Naive thymus-derived CD4-positive, alpha-beta T cell (primary cell): ENCODE measurements at regions not wholly inside any gene's neighbourhood (a gene's known extent, or its start where the extent isn't known, plus 50 kb on each side); places are given as distances from the start of the nearest gene placed in this dataset.

Source experiments
- ATAC-seq: fragments of 150-1000 bp; cut with Tn5 transposase; 2 replicates; pipeline ENCODE4 v1.10.0; 2021; ENCODE audit warnings: mild to moderate bottlenecking, moderate library complexity
- CTCF ChIA-PET: fragments of 350-600 bp; sonication (Branson Sonifier 250); formaldehyde crosslinking; loops from one replicate; lab custom pipeline; 2021; ENCODE audit warnings: antibody characterized with exemption; lab: Charles Lee
- POLR2A ChIA-PET: fragments of 350-600 bp; sonication (Branson Sonifier 250); formaldehyde crosslinking; loops from one replicate; lab custom pipeline; 2021; ENCODE audit warnings: antibody characterized with exemption, inconsistent platforms; lab: Charles Lee
- DNase-seq, 9 donors: peaks; one replicate each; pipeline versions ENCODE4 v3.0.0 to v3.0.0-alpha.2; 2020 to 2022; ENCODE audit warnings: mixed read lengths in 1 of 9
- H3K27ac ChIP-seq: one replicate; pipeline ENCODE4 v1.7.0; 2013; ENCODE audit warnings: mild to moderate bottlenecking, low read depth, low read length, moderate library complexity
- H3K27me3 ChIP-seq, 2 donors: one replicate each; pipeline ENCODE4 v1.7.0; 2013; ENCODE audit warnings: low read length in 2 of 2, mild to moderate bottlenecking in 2 of 2, moderate library complexity in 2 of 2; ENCODE audit not compliant: control insufficient read depth in 2 of 2, insufficient read depth in 2 of 2
- H3K36me3 ChIP-seq, 3 experiments: 1 replicate in 2 of 3; 2 replicates in 1 of 3; pipeline ENCODE4 v1.7.0; 2013; ENCODE audit warnings: low read length in 3 of 3, mild to moderate bottlenecking in 3 of 3, moderate library complexity in 1 of 3; ENCODE audit not compliant: insufficient read depth in 3 of 3, control insufficient read depth in 2 of 3
- H3K4me1 ChIP-seq, 2 donors: one replicate each; pipeline ENCODE4 v1.7.0; 2013; ENCODE audit warnings: low read length in 2 of 2, mild to moderate bottlenecking in 2 of 2, moderate library complexity in 1 of 2; ENCODE audit not compliant: control insufficient read depth in 2 of 2, insufficient read depth in 2 of 2
- H3K4me3 ChIP-seq: 2 replicates; pipeline ENCODE4 v1.7.0; 2013; ENCODE audit warnings: mild to moderate bottlenecking, low read length
- H3K9me3 ChIP-seq, 3 experiments: 1 replicate in 2 of 3; 2 replicates in 1 of 3; pipeline ENCODE4 v1.7.0; 2013; ENCODE audit warnings: low read length in 3 of 3; ENCODE audit not compliant: control insufficient read depth in 2 of 3
- H3K27ac Mint-ChIP-seq, 9 donors: one replicate each; pipeline ENCODE4 v1.8.0; 2020 to 2022; ENCODE audit warnings: mixed read lengths in 9 of 9, mild to moderate bottlenecking in 8 of 9, moderate library complexity in 5 of 9, inconsistent platforms in 2 of 9
- H3K27me3 Mint-ChIP-seq, 5 donors: one replicate each; pipeline ENCODE4 v1.8.0; 2021 to 2022; ENCODE audit warnings: mixed read lengths in 5 of 5, mild to moderate bottlenecking in 1 of 5
- H3K36me3 Mint-ChIP-seq, 5 donors: one replicate each; pipeline ENCODE4 v1.8.0; 2020 to 2022; ENCODE audit warnings: mixed read lengths in 5 of 5, mild to moderate bottlenecking in 3 of 5, inconsistent platforms in 1 of 5
- H3K4me1 Mint-ChIP-seq, 7 donors: one replicate each; pipeline ENCODE4 v1.8.0; 2020 to 2022; ENCODE audit warnings: mixed read lengths in 7 of 7, mild to moderate bottlenecking in 3 of 7, inconsistent platforms in 1 of 7
- H3K4me3 Mint-ChIP-seq, 10 donors: one replicate each; pipeline ENCODE4 v1.8.0; 2020 to 2022; ENCODE audit warnings: mild to moderate bottlenecking in 10 of 10, mixed read lengths in 10 of 10, moderate library complexity in 6 of 10, inconsistent platforms in 2 of 10
- H3K9me3 Mint-ChIP-seq, 11 donors: one replicate each; pipeline ENCODE4 v1.8.0; 2020 to 2022; ENCODE audit warnings: mixed read lengths in 11 of 11, mild to moderate bottlenecking in 4 of 11, inconsistent platforms in 1 of 11, moderate library complexity in 1 of 11
- intact Hi-C, 2 donors: fragments of 100-400 bp; cut with micrococcal nuclease; formaldehyde crosslinking; loops; one replicate each; pipeline ENCODE4 v1.15.1; 2023

GRCh38 chr15:54990793-54991192 is 205.9 kb downstream of the RSL24D1 start:
- intact Hi-C loops: no loop called here

GRCh38 chr15:54987881-54988280 is 208.9 kb downstream of the RSL24D1 start:
- intact Hi-C loops: no loop called here
- Mint-ChIP-seq H3K27me3 (peaks cover 0 to 35% (median 20%) of the 10 kb centered on the region in 5 donors), H3K36me3 (peaks cover 0 to 11% (median 0%) of the 10 kb centered on the region in 5 donors), H3K4me3 (no peak overlapping the region), H3K9me3 (peaks cover 2 to 26% (median 9%) of the 10 kb centered on the region in 11 donors), H3K4me1 (no peaks in the 10 kb centered on the region), H3K27ac (no peak overlapping the region)
- Histone ChIP-seq H3K4me1 (no peaks in the 10 kb centered on the region), H3K4me3 (no peak overlapping the region), H3K27me3 (no peaks in the 10 kb centered on the region), H3K9me3 (no peaks in the 10 kb centered on the region), H3K36me3 (no peaks in the 10 kb centered on the region), H3K27ac (no peak overlapping the region)
- DNase-seq (no peak), ATAC-seq (no peak)
- POLR2A ChIA-PET: no interaction called here
- CTCF ChIA-PET: no interaction called here

More at GRCh38 chr15:54990793-54991192, 205.9 kb downstream of the RSL24D1 start:
- peaks cover 0 to 35% (median 24%) of the 10 kb centered on the region in 5 donors for H3K27me3 Mint-ChIP-seq
- H3K4me3 Mint-ChIP-seq: no peak overlapping the region
- POLR2A ChIA-PET: no interaction called here
- CTCF ChIA-PET: no interaction called here
- H3K27ac Mint-ChIP-seq: no peak overlapping the region
- Histone ChIP-seq H3K9me3 (no peaks in the 10 kb centered on the region), H3K4me1 (no peaks in the 10 kb centered on the region), H3K36me3 (no peaks in the 10 kb centered on the region), H3K27ac (no peak overlapping the region), H3K27me3 (no peaks in the 10 kb centered on the region), H3K4me3 (no peak overlapping the region)
- no peak for DNase-seq
- peaks cover 2 to 19% (median 9%) of the 10 kb centered on the region in 11 donors for H3K9me3 Mint-ChIP-seq
- no peak for ATAC-seq
- H3K36me3 Mint-ChIP-seq: peaks cover 0 to 11% (median 0%) of the 10 kb centered on the region in 5 donors
- no peaks in the 10 kb centered on the region for H3K4me1 Mint-ChIP-seq

GRCh38 chr15:54979964-54980363 is 216.8 kb downstream of the RSL24D1 start:
- Mint-ChIP-seq H3K36me3 (no peaks in the 10 kb centered on the region), H3K4me1 (no peaks in the 10 kb centered on the region), H3K27me3 (peaks cover 0 to 22% (median 18%) of the 10 kb centered on the region in 5 donors), H3K27ac (no peak overlapping the region), H3K4me3 (no peak overlapping the region), H3K9me3 (peaks cover 0 to 10% (median 2%) of the 10 kb centered on the region in 11 donors)
- H3K4me3 ChIP-seq: no peak overlapping the region
- H3K9me3 ChIP-seq: no peaks in the 10 kb centered on the region
- H3K27ac ChIP-seq: no peak overlapping the region
- H3K27me3 ChIP-seq: no peaks in the 10 kb centered on the region
- intact Hi-C loops: no loop called here
- no peaks in the 10 kb centered on the region for H3K4me1 ChIP-seq
- CTCF ChIA-PET: no interaction called here
- ATAC-seq (no peak), DNase-seq (no peak)
- no peaks in the 10 kb centered on the region for H3K36me3 ChIP-seq
- POLR2A ChIA-PET: no interaction called here

GRCh38 chr15:54962637-54963036 is 234.1 kb downstream of the RSL24D1 start:
- Histone ChIP-seq H3K36me3 (no peaks in the 10 kb centered on the region), H3K4me1 (no peaks in the 10 kb centered on the region), H3K27me3 (no peaks in the 10 kb centered on the region), H3K4me3 (no peak overlapping the region), H3K27ac (no peak overlapping the region), H3K9me3 (no peaks in the 10 kb centered on the region)
- Mint-ChIP-seq H3K4me3 (no peak overlapping the region), H3K27ac (no peak overlapping the region), H3K4me1 (no peaks in the 10 kb centered on the region), H3K9me3 (peaks cover 5 to 37% (median 16%) of the 10 kb centered on the region in 11 donors), H3K27me3 (peaks cover 0 to 25% (median 13%) of the 10 kb centered on the region in 5 donors), H3K36me3 (no peaks in the 10 kb centered on the region)
- DNase-seq (no peak), ATAC-seq (no peak)
- CTCF ChIA-PET: no interaction called here
- intact Hi-C loops: no loop called here
- POLR2A ChIA-PET: no interaction called here

- ChIA-PET CTCF (no interaction called here), POLR2A (no interaction called here)
- no peak overlapping the region for H3K4me3 ChIP-seq
- H3K27ac ChIP-seq: no peak overlapping the region
- no peaks in the 10 kb centered on the region for H3K9me3 ChIP-seq
- Mint-ChIP-seq H3K27me3 (peaks cover 0 to 13% (median 8%) of the 10 kb centered on the region in 5 donors), H3K9me3 (peaks cover 0 to 21% (median 6%) of the 10 kb centered on the region in 11 donors), H3K4me3 (no peak overlapping the region), H3K4me1 (no peaks in the 10 kb centered on the region), H3K27ac (no peak overlapping the region), H3K36me3 (no peaks in the 10 kb centered on the region)
- intact Hi-C loops: no loop called here
- DNase-seq (no peak), ATAC-seq (no peak)
- no peaks in the 10 kb centered on the region for H3K4me1 ChIP-seq
- H3K36me3 ChIP-seq: no peaks in the 10 kb centered on the region
- H3K27me3 ChIP-seq: no peaks in the 10 kb centered on the region
Measured at GRCh38 chr15:54960266-54960665, 236.5 kb downstream of the RSL24D1 start.

- ChIA-PET CTCF (no interaction called here), POLR2A (no interaction called here)
- intact Hi-C loops: no loop called here
- peaks cover 0 to 28% (median 19%) of the 10 kb centered on the region in 5 donors for H3K27me3 Mint-ChIP-seq
- H3K4me3 Mint-ChIP-seq: no peak overlapping the region
- peaks cover 0 to 14% (median 3%) of the 10 kb centered on the region in 11 donors for H3K9me3 Mint-ChIP-seq
- H3K4me3 ChIP-seq: no peak overlapping the region
- no peak overlapping the region for H3K27ac Mint-ChIP-seq
- no peak overlapping the region for H3K27ac ChIP-seq
- no peaks in the 10 kb centered on the region for H3K4me1 ChIP-seq
- H3K36me3 ChIP-seq: no peaks in the 10 kb centered on the region
- H3K36me3 Mint-ChIP-seq: no peaks in the 10 kb centered on the region
- H3K4me1 Mint-ChIP-seq: no peaks in the 10 kb centered on the region
- no peak for DNase-seq
- H3K9me3 ChIP-seq: no peaks in the 10 kb centered on the region
- ATAC-seq: no peak
- no peaks in the 10 kb centered on the region for H3K27me3 ChIP-seq
Measured at GRCh38 chr15:54941417-54941816, 255.3 kb downstream of the RSL24D1 start.

- Histone ChIP-seq H3K4me3 (no peak overlapping the region), H3K36me3 (no peaks in the 10 kb centered on the region), H3K9me3 (no peaks in the 10 kb centered on the region), H3K4me1 (no peaks in the 10 kb centered on the region), H3K27ac (no peak overlapping the region), H3K27me3 (no peaks in the 10 kb centered on the region)
- H3K27ac Mint-ChIP-seq: no peak overlapping the region
- intact Hi-C loops: no loop called here
- no peaks in the 10 kb centered on the region for H3K36me3 Mint-ChIP-seq
- peaks cover 0 to 4% (median 0%) of the 10 kb centered on the region in 5 donors for H3K27me3 Mint-ChIP-seq
- no peaks in the 10 kb centered on the region for H3K4me1 Mint-ChIP-seq
- no peak for DNase-seq
- no peak overlapping the region for H3K4me3 Mint-ChIP-seq
- H3K9me3 Mint-ChIP-seq: peaks cover 2 to 15% (median 7%) of the 10 kb centered on the region in 11 donors
- ChIA-PET POLR2A (no interaction called here), CTCF (no interaction called here)
- ATAC-seq: no peak
Measured at GRCh38 chr15:54917312-54917711, 279.4 kb downstream of the RSL24D1 start.
